IMR-90 (cell line): ENCODE measurements at regions not wholly inside any gene's neighbourhood (a gene's known extent, or its start where the extent isn't known, plus 50 kb on each side); places are given as distances from the start of the nearest gene placed in this dataset.

Experiments
- CEBPB ChIP-seq: IDR thresholded peaks from 2 replicates; pipeline ENCODE4 v1.6.1; 2012; ENCODE audit warnings: low read depth, low read length, improper control_type of control experiment
- CHD1 ChIP-seq: IDR thresholded peaks from 2 replicates; pipeline ENCODE4 v1.6.1; 2012; ENCODE audit warnings: low read depth, low read length, improper control_type of control experiment
- CTCF ChIP-seq: conservative IDR thresholded peaks from 2 replicates; pipeline ENCODE4 v1.5.1; 2012; ENCODE audit warnings: mild to moderate bottlenecking, low read depth, low read length, improper control_type of control experiment
- ELK1 ChIP-seq: fragments of 150-350 bp; IDR thresholded peaks from 2 replicates; pipeline ENCODE4 v1.6.1; 2016; ENCODE audit warnings: low read depth, mild to moderate bottlenecking, low read length, moderate library complexity, borderline replicate concordance
- FOS ChIP-seq: fragments of 150-350 bp; IDR thresholded peaks from 2 replicates; pipeline ENCODE4 v1.6.1; 2016; ENCODE audit warnings: low read depth, low read length
- MAFK ChIP-seq: IDR thresholded peaks from 2 replicates; pipeline ENCODE4 v1.6.1; 2012; ENCODE audit warnings: low read depth, low read length, improper control_type of control experiment
- MAZ ChIP-seq: IDR thresholded peaks from 2 replicates; pipeline ENCODE4 v1.6.1; 2012; ENCODE audit warnings: low read depth, mild to moderate bottlenecking, low read length, improper control_type of control experiment, moderate library complexity, borderline replicate concordance
- MXI1 ChIP-seq: IDR thresholded peaks from 2 replicates; pipeline ENCODE4 v1.6.1; 2012; ENCODE audit warnings: low read depth, mild to moderate bottlenecking, low read length, moderate library complexity, borderline replicate concordance
- POLR2A ChIP-seq: IDR thresholded peaks from 2 replicates; pipeline ENCODE4 v1.6.1; 2012; ENCODE audit warnings: mild to moderate bottlenecking, low read depth, low read length
- RAD21 ChIP-seq: IDR thresholded peaks from 2 replicates; pipeline ENCODE4 v1.6.1; 2012; ENCODE audit warnings: low read length, improper control_type of control experiment
- RCOR1 ChIP-seq: IDR thresholded peaks from 2 replicates; pipeline ENCODE4 v1.6.1; 2012; ENCODE audit warnings: mild to moderate bottlenecking, low read length, improper control_type of control experiment; ENCODE audit not compliant: insufficient replicate concordance
- RFX5 ChIP-seq: IDR thresholded peaks from 2 replicates; pipeline ENCODE4 v1.8.0; 2012; ENCODE audit warnings: low read depth, mild to moderate bottlenecking, low read length, moderate library complexity
- SMC3 ChIP-seq: fragments of 150-350 bp; IDR thresholded peaks from 2 replicates; pipeline ENCODE4 v1.6.1; 2016; ENCODE audit warnings: low read depth, mild to moderate bottlenecking, antibody characterized with exemption, low read length, moderate library complexity
- USF2 ChIP-seq: fragments of 150-350 bp; IDR thresholded peaks from 2 replicates; pipeline ENCODE4 v1.6.1; 2017; ENCODE audit warnings: mild to moderate bottlenecking, antibody characterized with exemption, low read length, low read depth

- no peak for TF ChIP-seq POLR2A
- TF ChIP-seq RAD21: no peak
- no peak for TF ChIP-seq CEBPB
- TF ChIP-seq CTCF: no peak
- TF ChIP-seq RCOR1: no peak
- no peak for TF ChIP-seq CHD1
- TF ChIP-seq USF2: no peak
- no peak for TF ChIP-seq MAFK
- TF ChIP-seq SMC3: no peak
- TF ChIP-seq ELK1: no peak
- TF ChIP-seq RFX5: no peak
- no peak for TF ChIP-seq MXI1
- TF ChIP-seq MAZ: no peak
- TF ChIP-seq FOS: no peak
These were observed 61.1 kb upstream of the SLC35C1 start for GRCh38 chr11:45743556-45744468.
